Liver (tissue), 8 donors: ENCODE measurements at regions not wholly inside any gene's neighbourhood (a gene's known extent, or its start where the extent isn't known, plus 50 kb on each side); places are given as distances from the start of the nearest gene placed in this dataset.

ENCODE experiments used
- DNase-seq: peaks from one replicate; pipeline ENCODE4 v3.0.0-alpha.2; 2017; ENCODE audit warnings: low spot score
- H3K27ac ChIP-seq, 2 donors: one replicate each; pipeline ENCODE4 v1.7.0; 2013; ENCODE audit warnings: inconsistent platforms in 2 of 2, low read length in 2 of 2, control low read depth in 1 of 2, low read depth in 1 of 2, mild to moderate bottlenecking in 1 of 2
- H3K27me3 ChIP-seq, 4 donors: one replicate each; pipeline versions ENCODE4 v1.6.1 to v1.7.0; 2013; ENCODE audit warnings: low read length in 3 of 4, inconsistent platforms in 1 of 4, mild to moderate bottlenecking in 1 of 4, moderate library complexity in 1 of 4; ENCODE audit not compliant: control insufficient read depth in 4 of 4, insufficient read depth in 4 of 4
- H3K36me3 ChIP-seq, 4 donors: one replicate each; pipeline versions ENCODE4 v1.6.1 to v1.7.0; 2013; ENCODE audit warnings: low read length in 3 of 4, mild to moderate bottlenecking in 3 of 4, low read depth in 1 of 4, moderate library complexity in 1 of 4; ENCODE audit not compliant: control insufficient read depth in 4 of 4, insufficient read depth in 3 of 4
- H3K4me1 ChIP-seq, 4 donors: one replicate each; pipeline versions ENCODE4 v1.6.1 to v1.7.0; 2013; ENCODE audit warnings: low read length in 3 of 4, mild to moderate bottlenecking in 3 of 4, moderate library complexity in 1 of 4; ENCODE audit not compliant: control insufficient read depth in 4 of 4, insufficient read depth in 4 of 4
- H3K4me3 ChIP-seq, 3 donors: one replicate each; pipeline versions ENCODE4 v1.6.1 to v1.7.0; 2013; ENCODE audit warnings: low read length in 3 of 3, control low read depth in 1 of 3, low read depth in 1 of 3, mild to moderate bottlenecking in 1 of 3
- H3K9ac ChIP-seq, 2 donors: one replicate each; pipeline ENCODE4 v1.7.0; 2013; ENCODE audit warnings: low read length in 2 of 2, mild to moderate bottlenecking in 2 of 2, moderate library complexity in 2 of 2, control low read depth in 1 of 2, low read depth in 1 of 2
- H3K9me3 ChIP-seq, 4 donors: one replicate each; pipeline versions ENCODE4 v1.6.1 to v1.7.0; 2013; ENCODE audit warnings: low read length in 3 of 4; ENCODE audit not compliant: control insufficient read depth in 4 of 4
- EGR1 ChIP-seq, 2 donors: IDR thresholded peaks; 2 replicates each; pipeline ENCODE4 v1.6.1; 2016 to 2018; ENCODE audit warnings: antibody characterized with exemption in 2 of 2, low read depth in 2 of 2
- FOXA1 ChIP-seq: IDR thresholded peaks from 2 replicates; pipeline ENCODE4 v1.6.1; 2016; ENCODE audit warnings: antibody characterized with exemption
- FOXA2 ChIP-seq: IDR thresholded peaks from 2 replicates; pipeline ENCODE4 v1.6.1; 2016; ENCODE audit warnings: antibody characterized with exemption
- GABPA ChIP-seq, 2 donors: IDR thresholded peaks in 1 of 2; conservative IDR thresholded peaks in 1 of 2; 2 replicates each; pipeline ENCODE4 v1.6.1; 2016; ENCODE audit warnings: antibody characterized with exemption in 2 of 2, mild to moderate bottlenecking in 1 of 2, moderate library complexity in 1 of 2
- HNF4A ChIP-seq, 2 donors: conservative IDR thresholded peaks; 2 replicates each; pipeline ENCODE4 v1.6.1; 2016; ENCODE audit warnings: antibody characterized with exemption in 2 of 2, mild to moderate bottlenecking in 2 of 2
- HNF4G ChIP-seq: IDR thresholded peaks from 2 replicates; pipeline ENCODE4 v1.6.1; 2016; ENCODE audit warnings: antibody characterized with exemption
- JUND ChIP-seq, 2 donors: IDR thresholded peaks; 2 replicates each; pipeline ENCODE4 v1.6.1; 2016; ENCODE audit warnings: antibody characterized with exemption in 2 of 2
- NR2F2 ChIP-seq: IDR thresholded peaks from 2 replicates; pipeline ENCODE4 v1.6.1; 2016; ENCODE audit warnings: antibody characterized with exemption
- RAD21 ChIP-seq, 2 donors: IDR thresholded peaks; 2 replicates each; pipeline ENCODE4 v1.6.1; 2016; ENCODE audit warnings: antibody characterized with exemption in 2 of 2, mild to moderate bottlenecking in 2 of 2
- REST ChIP-seq: IDR thresholded peaks from 2 replicates; pipeline ENCODE4 v1.6.1; 2016; ENCODE audit warnings: antibody characterized with exemption, mild to moderate bottlenecking
- RXRA ChIP-seq, 2 donors: IDR thresholded peaks; 2 replicates each; pipeline ENCODE4 v1.6.1; 2017 to 2018; ENCODE audit warnings: antibody characterized with exemption in 2 of 2, mild to moderate bottlenecking in 1 of 2
- SP1 ChIP-seq: IDR thresholded peaks from 2 replicates; pipeline ENCODE4 v1.6.1; 2018; ENCODE audit warnings: antibody characterized with exemption, mild to moderate bottlenecking
- TAF1 ChIP-seq: conservative IDR thresholded peaks from 2 replicates; pipeline ENCODE4 v1.6.1; 2016; ENCODE audit warnings: antibody characterized with exemption, mild to moderate bottlenecking
- YY1 ChIP-seq: IDR thresholded peaks from 2 replicates; pipeline ENCODE4 v1.6.1; 2016; ENCODE audit warnings: antibody characterized with exemption, mild to moderate bottlenecking
- WGBS: extraction: QIAGEN DNeasy Blood & Tissue Kit; methylation state at CpG from one replicate; pipeline ENCODE4 v1.1.7; 2013; 5-methylcytosine and 5-hydroxymethylcytosine counted together
- TF ChIP-seq, protein P1 (sequence below): IDR thresholded peaks from 2 replicates; pipeline ENCODE4 v1.6.1; 2016; ENCODE audit warnings: antibody characterized with exemption
- TF ChIP-seq, protein P2 (sequence below): fragments of 150-350 bp; IDR thresholded peaks from 2 replicates; pipeline ENCODE4 v1.5.1; 2017; ENCODE audit warnings: improper control_type of control experiment, low read depth, low read length; ENCODE audit not compliant: missing input control
- TF ChIP-seq, protein P3 (sequence below): IDR thresholded peaks from 2 replicates; pipeline ENCODE4 v1.6.1; 2016; ENCODE audit warnings: antibody characterized with exemption
- TF ChIP-seq, protein P4 (sequence below): IDR thresholded peaks from 2 replicates; pipeline ENCODE4 v1.6.1; 2016; ENCODE audit warnings: antibody characterized with exemption
- donor health status: healthy.
- donor health status: healthy.
- donor health status: healthy.
- donor health status: healthy.
- donor health status: healthy.

DNA sequence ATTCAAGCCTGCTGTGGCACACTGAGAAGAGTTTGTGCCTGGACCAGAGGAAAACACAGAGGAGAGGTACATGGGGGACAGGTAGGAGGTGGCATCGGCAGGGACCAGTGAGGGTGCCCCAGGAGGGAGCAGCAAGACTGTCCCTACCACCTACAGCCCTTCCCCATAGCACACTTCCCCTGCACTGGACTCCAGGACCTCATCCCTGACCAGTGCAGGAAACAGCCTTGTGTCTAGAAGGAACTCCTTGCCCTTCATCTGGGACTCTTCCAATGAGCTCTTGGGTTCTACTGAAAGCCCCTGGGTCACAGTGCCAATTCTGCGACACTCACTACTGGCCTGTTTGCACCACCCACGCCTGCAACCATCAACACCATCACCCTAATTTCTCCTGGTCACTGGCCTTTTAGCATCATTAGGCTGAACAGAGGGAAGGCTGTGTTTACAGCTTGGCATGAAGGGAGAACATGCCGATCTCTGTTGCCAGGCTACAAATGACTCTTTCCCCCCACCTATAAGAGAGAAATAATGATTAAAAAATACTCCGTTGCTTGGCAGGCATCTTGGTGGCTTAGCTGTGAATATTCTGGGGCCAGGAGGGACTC, 371.9 kb upstream of the ZMIZ1 start:
- WGBS: 79% methylated on average over 5 of the region's 5 CpGs
- H3K4me3 ChIP-seq: no peak overlapping the region
- no peaks in the 10 kb centered on the region for H3K27me3 ChIP-seq
- no peak for DNase-seq
- H3K9ac ChIP-seq: no peak overlapping the region
- H3K27ac ChIP-seq: no peak overlapping the region
- TF ChIP-seq FOXA2 (no peak), EGR1 (IDR thresholded peaks at IDR 0.05; ENCODE audit: low read depth in 2 of 2) (no peak), RXRA (IDR thresholded peaks at IDR 0.05) (no peak), NR2F2 (no peak), YY1 (no peak), GABPA (IDR thresholded peaks at IDR 0.05 in 1 of 2, conservative IDR thresholded peaks at IDR 0.05 in 1 of 2) (no peak), HNF4G (no peak), RAD21 (IDR thresholded peaks at IDR 0.05) (no peak), FOXA1 (no peak), SP1 (no peak), REST (no peak), JUND (IDR thresholded peaks at IDR 0.05) (no peak)
- TF ChIP-seq, protein P1, sequence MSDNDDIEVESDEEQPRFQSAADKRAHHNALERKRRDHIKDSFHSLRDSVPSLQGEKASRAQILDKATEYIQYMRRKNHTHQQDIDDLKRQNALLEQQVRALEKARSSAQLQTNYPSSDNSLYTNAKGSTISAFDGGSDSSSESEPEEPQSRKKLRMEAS: no peak
- TF ChIP-seq, protein P2, sequence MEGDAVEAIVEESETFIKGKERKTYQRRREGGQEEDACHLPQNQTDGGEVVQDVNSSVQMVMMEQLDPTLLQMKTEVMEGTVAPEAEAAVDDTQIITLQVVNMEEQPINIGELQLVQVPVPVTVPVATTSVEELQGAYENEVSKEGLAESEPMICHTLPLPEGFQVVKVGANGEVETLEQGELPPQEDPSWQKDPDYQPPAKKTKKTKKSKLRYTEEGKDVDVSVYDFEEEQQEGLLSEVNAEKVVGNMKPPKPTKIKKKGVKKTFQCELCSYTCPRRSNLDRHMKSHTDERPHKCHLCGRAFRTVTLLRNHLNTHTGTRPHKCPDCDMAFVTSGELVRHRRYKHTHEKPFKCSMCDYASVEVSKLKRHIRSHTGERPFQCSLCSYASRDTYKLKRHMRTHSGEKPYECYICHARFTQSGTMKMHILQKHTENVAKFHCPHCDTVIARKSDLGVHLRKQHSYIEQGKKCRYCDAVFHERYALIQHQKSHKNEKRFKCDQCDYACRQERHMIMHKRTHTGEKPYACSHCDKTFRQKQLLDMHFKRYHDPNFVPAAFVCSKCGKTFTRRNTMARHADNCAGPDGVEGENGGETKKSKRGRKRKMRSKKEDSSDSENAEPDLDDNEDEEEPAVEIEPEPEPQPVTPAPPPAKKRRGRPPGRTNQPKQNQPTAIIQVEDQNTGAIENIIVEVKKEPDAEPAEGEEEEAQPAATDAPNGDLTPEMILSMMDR: no peak
- TF ChIP-seq, protein P3, sequence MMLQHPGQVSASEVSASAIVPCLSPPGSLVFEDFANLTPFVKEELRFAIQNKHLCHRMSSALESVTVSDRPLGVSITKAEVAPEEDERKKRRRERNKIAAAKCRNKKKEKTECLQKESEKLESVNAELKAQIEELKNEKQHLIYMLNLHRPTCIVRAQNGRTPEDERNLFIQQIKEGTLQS: no peak
- no peaks in the 10 kb centered on the region for H3K9me3 ChIP-seq
- H3K36me3 ChIP-seq: no peaks in the 10 kb centered on the region
- H3K4me1 ChIP-seq: no peaks in the 10 kb centered on the region

- H3K9ac ChIP-seq: no peak overlapping the region
- H3K27ac ChIP-seq: no peak overlapping the region
- H3K27me3 ChIP-seq: no peaks in the 10 kb centered on the region
- no peaks in the 10 kb centered on the region for H3K4me1 ChIP-seq
- DNase-seq: no peak
- no peaks in the 10 kb centered on the region for H3K9me3 ChIP-seq
- H3K36me3 ChIP-seq: no peaks in the 10 kb centered on the region
- 95% methylated on average over 3 of the region's 3 CpGs for WGBS
- no peak overlapping the region for H3K4me3 ChIP-seq
- TF ChIP-seq HNF4A (conservative IDR thresholded peaks at IDR 0.05): no peak
- no peak for TF ChIP-seq SP1
- TF ChIP-seq, protein P2: no peak
- TF ChIP-seq YY1: no peak
- no peak for TF ChIP-seq HNF4G
- no peak for TF ChIP-seq EGR1 (IDR thresholded peaks at IDR 0.05; ENCODE audit: low read depth in 2 of 2)
- no peak for TF ChIP-seq TAF1
- TF ChIP-seq RXRA (IDR thresholded peaks at IDR 0.05): no peak
- no peak for TF ChIP-seq FOXA1
- no peak for TF ChIP-seq JUND (IDR thresholded peaks at IDR 0.05)
- TF ChIP-seq, protein P4, sequence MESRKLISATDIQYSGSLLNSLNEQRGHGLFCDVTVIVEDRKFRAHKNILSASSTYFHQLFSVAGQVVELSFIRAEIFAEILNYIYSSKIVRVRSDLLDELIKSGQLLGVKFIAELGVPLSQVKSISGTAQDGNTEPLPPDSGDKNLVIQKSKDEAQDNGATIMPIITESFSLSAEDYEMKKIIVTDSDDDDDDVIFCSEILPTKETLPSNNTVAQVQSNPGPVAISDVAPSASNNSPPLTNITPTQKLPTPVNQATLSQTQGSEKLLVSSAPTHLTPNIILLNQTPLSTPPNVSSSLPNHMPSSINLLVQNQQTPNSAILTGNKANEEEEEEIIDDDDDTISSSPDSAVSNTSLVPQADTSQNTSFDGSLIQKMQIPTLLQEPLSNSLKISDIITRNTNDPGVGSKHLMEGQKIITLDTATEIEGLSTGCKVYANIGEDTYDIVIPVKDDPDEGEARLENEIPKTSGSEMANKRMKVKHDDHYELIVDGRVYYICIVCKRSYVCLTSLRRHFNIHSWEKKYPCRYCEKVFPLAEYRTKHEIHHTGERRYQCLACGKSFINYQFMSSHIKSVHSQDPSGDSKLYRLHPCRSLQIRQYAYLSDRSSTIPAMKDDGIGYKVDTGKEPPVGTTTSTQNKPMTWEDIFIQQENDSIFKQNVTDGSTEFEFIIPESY: no peak
- TF ChIP-seq GABPA (IDR thresholded peaks at IDR 0.05 in 1 of 2, conservative IDR thresholded peaks at IDR 0.05 in 1 of 2): no peak
- TF ChIP-seq, protein P3: no peak
- TF ChIP-seq, protein P1: no peak
- no peak for TF ChIP-seq NR2F2
- no peak for TF ChIP-seq FOXA2
- TF ChIP-seq RAD21 (IDR thresholded peaks at IDR 0.05): no peak
Observed at GRCh38 chr10:78699971-78700370, 368.8 kb upstream of the ZMIZ1 start.
